ENCODE measurements at regions not wholly inside any gene's neighbourhood (a gene's known extent, or its start where the extent isn't known, plus 50 kb on each side); places are given as distances from the start of the nearest gene placed in this dataset.

- DNase-seq: no peak
- Histone ChIP-seq H3F3A (ENCODE audit: insufficient read depth) (no peaks in the 10 kb centered on the region), H3K27ac (no peak overlapping the region), H3K4me2 (ENCODE audit: unreplicated experiment) (no peak overlapping the region), H3K9ac (no peak overlapping the region), H3K9me3 (ENCODE audit: low read depth) (no peaks in the 10 kb centered on the region), H3K79me2 (ENCODE audit: insufficient read depth) (no peaks in the 10 kb centered on the region), H3K4me1 (ENCODE audit: insufficient read depth) (no peaks in the 10 kb centered on the region), H3K4me3 (no peak overlapping the region), H3K27me3 (replicated peaks; ENCODE audit: insufficient read depth) (peaks cover 53% of the 10 kb centered on the region), H2AFZ (no peak overlapping the region), H3K9me2 (ENCODE audit: insufficient read depth) (no peaks in the 10 kb centered on the region), H4K20me1 (ENCODE audit: insufficient read depth) (no peaks in the 10 kb centered on the region), H3K36me3 (ENCODE audit: low read depth) (no peaks in the 10 kb centered on the region)
- WGBS, 2 experiments (ENCODE audit: low coverage in 1 of 2, low lambda C conversion rate in 2 of 2, missing lambda C conversion rate in 2 of 2): 25 to 37% methylated on average over 9 of the region's 9 CpGs
- TF ChIP-seq EZH2 (IDR thresholded peaks at IDR 0.05; ENCODE audit: insufficient read depth, poor library complexity, severe bottlenecking): no peak
- no peak for TF ChIP-seq EZH2phosphoT487 (IDR thresholded peaks at IDR 0.05; ENCODE audit: insufficient read depth, low read depth)
- in situ Hi-C loops (cut with MboI): no loop called here
Measured at GRCh38 chr16:86905302-86905701, 327.0 kb downstream of the FOXL1 start.

- no peak for DNase-seq
- TF ChIP-seq EZH2phosphoT487 (IDR thresholded peaks at IDR 0.05; ENCODE audit: insufficient read depth, low read depth): no peak
- TF ChIP-seq EZH2 (IDR thresholded peaks at IDR 0.05; ENCODE audit: insufficient read depth, poor library complexity, severe bottlenecking): no peak
- H3K27me3 ChIP-seq (replicated peaks; ENCODE audit: insufficient read depth): peaks cover 56% of the 10 kb centered on the region
- no peak overlapping the region for H3K27ac ChIP-seq
- no peaks in the 10 kb centered on the region for H3K79me2 ChIP-seq (ENCODE audit: insufficient read depth)
- no peaks in the 10 kb centered on the region for H4K20me1 ChIP-seq (ENCODE audit: insufficient read depth)
- no peaks in the 10 kb centered on the region for H3K36me3 ChIP-seq (ENCODE audit: low read depth)
- H3K9ac ChIP-seq: no peak overlapping the region
- in situ Hi-C loops (cut with MboI): no loop called here
- no peaks in the 10 kb centered on the region for H3K4me1 ChIP-seq (ENCODE audit: insufficient read depth)
- no peak overlapping the region for H3K4me3 ChIP-seq
- H3K4me2 ChIP-seq (ENCODE audit: unreplicated experiment): no peak overlapping the region
- H3F3A ChIP-seq (ENCODE audit: insufficient read depth): no peaks in the 10 kb centered on the region
- H2AFZ ChIP-seq: no peak overlapping the region
- WGBS, 2 experiments (ENCODE audit: low coverage in 1 of 2, low lambda C conversion rate in 2 of 2, missing lambda C conversion rate in 2 of 2): 63 to 64% methylated on average over 14 of the region's 14 CpGs
- no peaks in the 10 kb centered on the region for H3K9me3 ChIP-seq (ENCODE audit: low read depth)
- no peaks in the 10 kb centered on the region for H3K9me2 ChIP-seq (ENCODE audit: insufficient read depth)
Measured at GRCh38 chr16:86906623-86907022, 328.3 kb downstream of the FOXL1 start.

- DNase-seq: no peak
- whole genome bisulfite sequencing, 2 experiments (ENCODE audit: low coverage in 1 of 2, low lambda C conversion rate in 2 of 2, missing lambda C conversion rate in 2 of 2): 72 to 74% methylated on average over 19 of the region's 19 CpGs
- H2AFZ ChIP-seq: no peak overlapping the region
- no peaks in the 10 kb centered on the region for H3K36me3 ChIP-seq (ENCODE audit: low read depth)
- no peaks in the 10 kb centered on the region for H3F3A ChIP-seq (ENCODE audit: insufficient read depth)
- no peaks in the 10 kb centered on the region for H3K79me2 ChIP-seq (ENCODE audit: insufficient read depth)
- no peak overlapping the region for H3K4me2 ChIP-seq (ENCODE audit: unreplicated experiment)
- in situ Hi-C loops (cut with MboI): no loop called here
- H4K20me1 ChIP-seq (ENCODE audit: insufficient read depth): no peaks in the 10 kb centered on the region
- no peak overlapping the region for H3K27ac ChIP-seq
- H3K4me1 ChIP-seq (ENCODE audit: insufficient read depth): no peaks in the 10 kb centered on the region
- H3K4me3 ChIP-seq: no peak overlapping the region
- peaks cover 37% of the 10 kb centered on the region for H3K27me3 ChIP-seq (replicated peaks; ENCODE audit: insufficient read depth)
- H3K9ac ChIP-seq: no peak overlapping the region
- no peaks in the 10 kb centered on the region for H3K9me2 ChIP-seq (ENCODE audit: insufficient read depth)
- no peaks in the 10 kb centered on the region for H3K9me3 ChIP-seq (ENCODE audit: low read depth)
- no peak for TF ChIP-seq EZH2phosphoT487 (IDR thresholded peaks at IDR 0.05; ENCODE audit: insufficient read depth, low read depth)
- TF ChIP-seq EZH2 (IDR thresholded peaks at IDR 0.05; ENCODE audit: insufficient read depth, poor library complexity, severe bottlenecking): no peak
Measured at GRCh38 chr16:86909359-86910160, 331.2 kb downstream of the FOXL1 start.

GRCh38 chr16:86910161-86910769 lies 331.9 kb downstream of the FOXL1 start:
- H3K4me2 ChIP-seq (ENCODE audit: unreplicated experiment): no peak overlapping the region

More at GRCh38 chr16:86910161-86910769, 331.9 kb downstream of the FOXL1 start:
- no peak for DNase-seq
- Histone ChIP-seq H3K9me3 (ENCODE audit: low read depth) (no peaks in the 10 kb centered on the region), H3K79me2 (ENCODE audit: insufficient read depth) (no peaks in the 10 kb centered on the region), H3K36me3 (ENCODE audit: low read depth) (no peaks in the 10 kb centered on the region), H2AFZ (no peak overlapping the region), H3F3A (ENCODE audit: insufficient read depth) (no peaks in the 10 kb centered on the region), H3K9ac (no peak overlapping the region), H3K9me2 (ENCODE audit: insufficient read depth) (no peaks in the 10 kb centered on the region), H3K27me3 (replicated peaks; ENCODE audit: insufficient read depth) (peaks cover 34% of the 10 kb centered on the region), H3K4me1 (ENCODE audit: insufficient read depth) (no peaks in the 10 kb centered on the region), H3K27ac (no peak overlapping the region), H4K20me1 (ENCODE audit: insufficient read depth) (no peaks in the 10 kb centered on the region), H3K4me3 (no peak overlapping the region)
- in situ Hi-C loops (cut with MboI): no loop called here
- WGBS, 2 experiments (ENCODE audit: low coverage in 1 of 2, low lambda C conversion rate in 2 of 2, missing lambda C conversion rate in 2 of 2): 47% methylated on average over 16 of the region's 16 CpGs
- TF ChIP-seq EZH2 (IDR thresholded peaks at IDR 0.05; ENCODE audit: insufficient read depth, poor library complexity, severe bottlenecking) (no peak), EZH2phosphoT487 (IDR thresholded peaks at IDR 0.05; ENCODE audit: insufficient read depth, low read depth) (no peak)

All from GM23248 (cell line).